ENCODE measurements at regions not wholly inside any gene's neighbourhood (a gene's known extent, or its start where the extent isn't known, plus 50 kb on each side); places are given as distances from the start of the nearest gene placed in this dataset.
A peak's percentile ranks its signal among the peaks of the same experiment; 100 is the strongest.

DNA sequence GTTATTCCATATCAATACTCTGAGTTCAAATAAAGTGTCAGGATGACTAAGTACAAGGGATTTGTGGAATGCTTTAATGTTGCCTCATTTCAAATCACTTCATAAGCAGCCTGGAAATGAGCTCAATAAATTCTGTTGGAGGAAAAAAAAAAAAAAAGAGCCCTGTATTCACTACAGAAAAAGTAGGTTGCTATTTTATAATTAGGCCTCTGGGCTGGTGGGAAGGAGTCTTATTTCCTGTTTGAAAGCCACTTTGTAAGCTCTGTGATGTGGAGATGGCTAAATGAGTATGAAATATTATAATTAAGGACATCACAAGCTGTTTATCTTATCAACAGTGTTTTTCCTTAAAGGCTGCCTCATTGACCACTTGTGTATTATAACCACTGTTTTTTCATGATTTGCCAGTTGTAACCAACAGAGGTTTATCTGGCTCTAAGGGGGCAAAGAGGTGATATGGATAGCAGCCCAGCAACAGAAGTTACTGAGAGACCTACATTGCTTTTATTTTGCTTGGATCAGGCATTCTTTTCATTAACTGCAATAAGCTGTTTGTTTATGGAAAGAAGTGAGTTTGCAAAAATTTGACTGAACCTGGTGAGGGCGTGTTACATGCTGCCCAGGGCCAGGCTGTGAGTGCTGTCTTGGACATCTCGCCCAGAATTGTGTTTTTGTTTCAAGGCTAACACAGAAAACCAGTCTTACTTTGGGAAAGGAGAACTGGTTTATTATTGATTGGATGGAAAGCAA is 563.3 kb upstream of the MAP3K7 start:
- H3K9me3 ChIP-seq (ENCODE audit: control insufficient read depth in 5 of 5, low read length in 5 of 5), result no peaks in the 10 kb centered on the region
- no peak overlapping the region for H3K27ac ChIP-seq (ENCODE audit: low read depth, low read length)
- H3K4me1 ChIP-seq (ENCODE audit: control insufficient read depth in 5 of 5, insufficient read depth in 5 of 5, low read length in 5 of 5), result no peaks in the 10 kb centered on the region
- no peaks in the 10 kb centered on the region for H3K27me3 ChIP-seq (ENCODE audit: control insufficient read depth in 5 of 5, insufficient read depth in 4 of 5, low read length in 5 of 5)
- H3K36me3 ChIP-seq (ENCODE audit: control insufficient read depth in 5 of 5, insufficient read depth in 5 of 5, low read length in 5 of 5), result no peaks in the 10 kb centered on the region
- no peak overlapping the region for H3K9ac ChIP-seq (ENCODE audit: low read length in 5 of 5)
- H3K4me3 ChIP-seq (ENCODE audit: low read depth in 1 of 5, low read length in 5 of 5), result no peak overlapping the region

DNA sequence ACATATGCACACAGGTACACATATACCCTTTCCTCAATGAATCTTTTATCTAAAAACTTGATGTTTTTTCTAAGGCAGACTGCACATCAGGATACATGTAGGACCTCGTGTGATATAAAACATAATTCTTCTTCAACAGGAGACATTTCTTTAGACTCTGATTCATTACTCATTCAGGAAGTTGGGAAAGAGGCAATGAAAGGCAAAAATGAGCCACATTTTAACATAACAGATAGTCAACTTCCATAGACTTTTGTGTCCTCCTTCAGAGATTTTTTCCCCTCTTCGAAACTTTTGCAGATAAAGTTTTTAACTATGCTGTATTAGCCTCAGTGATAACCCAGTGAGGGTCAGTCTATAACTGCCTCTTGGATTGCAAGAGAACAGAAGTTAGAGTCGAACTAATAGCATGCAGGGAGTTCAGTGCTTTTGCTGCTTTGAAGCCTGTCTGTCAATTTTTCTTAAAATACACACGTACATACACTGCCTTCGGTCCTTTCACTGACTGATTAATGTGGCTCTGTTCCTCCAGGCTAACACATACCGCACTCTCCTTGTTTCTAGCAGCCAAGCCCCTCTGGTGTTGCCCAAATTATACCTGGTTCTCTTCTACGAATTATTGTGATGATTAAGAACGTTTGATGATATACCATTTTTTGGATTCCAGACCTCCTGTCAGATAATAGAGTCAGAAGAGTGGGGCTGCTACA is 562.5 kb upstream of the MAP3K7 start:
- H3K36me3 ChIP-seq (ENCODE audit: control insufficient read depth in 5 of 5, insufficient read depth in 5 of 5, low read length in 5 of 5), result no peaks in the 10 kb centered on the region
- no peaks in the 10 kb centered on the region for H3K9me3 ChIP-seq (ENCODE audit: control insufficient read depth in 5 of 5, low read length in 5 of 5)

DNA sequence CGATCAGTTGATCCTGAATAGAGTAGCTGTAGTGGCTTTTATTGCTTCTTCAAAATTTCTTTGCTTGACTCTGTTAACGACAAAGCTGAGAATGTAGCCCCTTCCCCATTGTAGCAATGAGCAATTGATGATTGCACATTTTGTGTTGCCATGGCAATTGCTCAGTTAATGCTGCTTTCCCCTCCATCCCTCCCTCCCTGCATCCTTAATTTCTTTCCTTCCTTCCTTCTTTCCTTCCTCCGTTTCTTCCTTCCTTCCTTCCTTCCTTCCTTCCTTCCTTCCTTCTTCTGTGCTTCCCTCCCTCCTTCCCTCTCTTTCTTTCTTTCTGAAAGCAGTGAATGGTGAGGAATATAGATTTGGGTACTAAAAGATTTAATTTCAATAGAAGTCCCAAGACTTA is 557.3 kb upstream of the MAP3K7 start:
- Histone ChIP-seq H3K27me3 (ENCODE audit: control insufficient read depth in 5 of 5, insufficient read depth in 4 of 5, low read length in 5 of 5) (no peaks in the 10 kb centered on the region), H3K4me3 (ENCODE audit: low read depth in 1 of 5, low read length in 5 of 5) (no peak overlapping the region), H3K9ac (ENCODE audit: low read length in 5 of 5) (no peak overlapping the region), H3K27ac (ENCODE audit: low read depth, low read length) (no peak overlapping the region), H3K36me3 (ENCODE audit: control insufficient read depth in 5 of 5, insufficient read depth in 5 of 5, low read length in 5 of 5) (no peaks in the 10 kb centered on the region), H3K4me1 (ENCODE audit: control insufficient read depth in 5 of 5, insufficient read depth in 5 of 5, low read length in 5 of 5) (peaks cover 0 to 9% (median 0%) of the 10 kb centered on the region in 5 donors), H3K9me3 (ENCODE audit: control insufficient read depth in 5 of 5, low read length in 5 of 5) (no peaks in the 10 kb centered on the region)

More for the DNA sequence above, 562.5 kb upstream of the MAP3K7 start:
- Histone ChIP-seq H3K27ac (ENCODE audit: low read depth, low read length) (no peak overlapping the region), H3K4me1 (ENCODE audit: control insufficient read depth in 5 of 5, insufficient read depth in 5 of 5, low read length in 5 of 5) (no peaks in the 10 kb centered on the region), H3K9ac (ENCODE audit: low read length in 5 of 5) (no peak overlapping the region), H3K4me3 (ENCODE audit: low read depth in 1 of 5, low read length in 5 of 5) (no peak overlapping the region), H3K27me3 (ENCODE audit: control insufficient read depth in 5 of 5, insufficient read depth in 4 of 5, low read length in 5 of 5) (no peaks in the 10 kb centered on the region)

DNA sequence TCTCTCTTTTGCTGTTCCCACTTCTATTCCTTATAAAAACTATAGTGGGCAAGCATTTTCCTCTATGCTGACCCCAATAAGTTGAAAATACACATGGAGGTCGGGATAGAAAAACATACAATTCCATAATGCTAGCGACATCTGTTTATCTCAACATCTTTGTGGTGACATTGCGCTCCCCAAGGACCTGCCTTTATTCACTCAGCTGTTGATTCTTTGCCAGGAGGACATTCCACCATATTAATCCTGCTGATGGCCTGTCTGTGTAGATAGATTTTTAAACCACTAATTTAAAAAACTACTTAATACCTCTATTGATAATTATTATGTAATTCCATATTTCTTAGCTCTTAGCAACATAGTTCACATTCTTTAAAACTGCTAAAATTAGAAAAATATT is 555.3 kb upstream of the MAP3K7 start:
- H3K4me3 ChIP-seq (ENCODE audit: low read depth in 1 of 5, low read length in 5 of 5), result no peak overlapping the region
- no peak overlapping the region for H3K27ac ChIP-seq (ENCODE audit: low read depth, low read length)
- peaks cover 0 to 9% (median 0%) of the 10 kb centered on the region in 5 donors for H3K4me1 ChIP-seq (ENCODE audit: control insufficient read depth in 5 of 5, insufficient read depth in 5 of 5, low read length in 5 of 5)
- H3K36me3 ChIP-seq (ENCODE audit: control insufficient read depth in 5 of 5, insufficient read depth in 5 of 5, low read length in 5 of 5), result no peaks in the 10 kb centered on the region
- H3K9ac ChIP-seq (ENCODE audit: low read length in 5 of 5), result no peak overlapping the region
- H3K27me3 ChIP-seq (ENCODE audit: control insufficient read depth in 5 of 5, insufficient read depth in 4 of 5, low read length in 5 of 5), result no peaks in the 10 kb centered on the region
- no peaks in the 10 kb centered on the region for H3K9me3 ChIP-seq (ENCODE audit: control insufficient read depth in 5 of 5, low read length in 5 of 5)

DNA sequence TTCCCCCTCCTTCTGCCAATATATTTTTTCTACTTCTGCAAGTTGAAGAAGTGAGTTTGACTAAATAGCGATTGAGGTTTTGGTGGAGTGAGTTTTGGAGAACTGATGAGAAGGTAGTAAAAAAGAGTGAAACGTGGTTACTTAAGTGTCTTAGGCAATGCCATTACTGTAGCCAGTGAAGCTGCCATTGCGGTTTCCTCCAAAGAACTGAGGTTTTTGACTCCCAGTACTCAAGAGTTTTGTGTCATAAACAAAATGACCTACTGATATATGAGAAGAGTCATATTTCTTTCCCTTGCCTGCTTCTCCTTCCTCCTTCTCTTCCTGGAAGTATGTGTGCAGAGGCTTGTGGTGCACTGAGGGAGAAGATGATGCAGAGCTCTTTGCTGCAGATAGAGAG is 554.5 kb upstream of the MAP3K7 start:
- Histone ChIP-seq H3K27ac (ENCODE audit: low read depth, low read length) (no peak overlapping the region), H3K4me1 (ENCODE audit: control insufficient read depth in 5 of 5, insufficient read depth in 5 of 5, low read length in 5 of 5) (peaks cover 0 to 9% (median 0%) of the 10 kb centered on the region in 5 donors), H3K9ac (ENCODE audit: low read length in 5 of 5) (no peak overlapping the region), H3K4me3 (ENCODE audit: low read depth in 1 of 5, low read length in 5 of 5) (no peak overlapping the region), H3K9me3 (ENCODE audit: control insufficient read depth in 5 of 5, low read length in 5 of 5) (no peaks in the 10 kb centered on the region), H3K27me3 (ENCODE audit: control insufficient read depth in 5 of 5, insufficient read depth in 4 of 5, low read length in 5 of 5) (no peaks in the 10 kb centered on the region), H3K36me3 (ENCODE audit: control insufficient read depth in 5 of 5, insufficient read depth in 5 of 5, low read length in 5 of 5) (no peaks in the 10 kb centered on the region)

DNA sequence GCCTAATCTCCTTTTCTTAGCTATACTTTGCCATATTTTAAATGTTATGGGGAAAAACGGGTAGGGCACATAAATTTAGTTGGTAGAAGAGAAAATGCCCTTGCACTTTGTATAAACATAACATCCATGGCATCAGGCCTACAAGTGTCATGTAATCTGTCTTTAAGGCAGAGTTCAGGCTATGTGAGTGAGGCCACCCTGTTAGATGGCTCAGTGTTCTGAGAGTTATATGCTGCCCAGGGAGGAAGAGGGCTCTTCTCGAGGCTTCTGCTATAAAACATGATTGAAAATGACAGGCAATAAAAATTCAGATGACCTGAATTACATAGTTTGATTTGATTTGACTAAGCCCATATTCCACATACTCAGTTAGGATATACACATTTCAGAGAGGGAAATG is 553.6 kb upstream of the MAP3K7 start:
- Histone ChIP-seq H3K9me3 (ENCODE audit: control insufficient read depth in 5 of 5, low read length in 5 of 5) (no peaks in the 10 kb centered on the region), H3K36me3 (ENCODE audit: control insufficient read depth in 5 of 5, insufficient read depth in 5 of 5, low read length in 5 of 5) (no peaks in the 10 kb centered on the region), H3K4me1 (ENCODE audit: control insufficient read depth in 5 of 5, insufficient read depth in 5 of 5, low read length in 5 of 5) (peaks cover 0 to 9% (median 0%) of the 10 kb centered on the region in 5 donors), H3K4me3 (ENCODE audit: low read depth in 1 of 5, low read length in 5 of 5) (no peak overlapping the region), H3K27ac (ENCODE audit: low read depth, low read length) (no peak overlapping the region), H3K9ac (ENCODE audit: low read length in 5 of 5) (peak overlapping the region in 1 of 5 donors; percentile 17), H3K27me3 (ENCODE audit: control insufficient read depth in 5 of 5, insufficient read depth in 4 of 5, low read length in 5 of 5) (no peaks in the 10 kb centered on the region)

DNA sequence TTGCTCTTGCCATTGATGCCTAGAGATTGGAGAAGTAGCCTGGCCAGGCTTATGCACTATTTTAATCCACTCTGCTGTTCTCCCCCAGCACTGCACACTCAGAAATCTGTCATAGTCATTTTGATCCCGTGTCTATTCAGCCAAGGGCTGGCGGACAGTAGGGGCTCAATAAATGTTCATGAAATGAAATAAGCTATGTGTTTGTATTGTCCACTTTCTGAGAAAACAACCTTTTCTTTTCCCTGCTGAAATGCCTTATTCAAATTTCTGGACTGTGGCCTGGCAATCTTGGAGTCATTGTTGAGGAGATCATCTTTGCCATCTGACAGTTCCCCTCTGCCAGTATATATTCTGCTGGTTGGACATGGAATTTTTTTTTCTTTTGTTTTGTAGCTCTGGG is 550.4 kb upstream of the MAP3K7 start:
- Histone ChIP-seq H3K27me3 (ENCODE audit: control insufficient read depth in 5 of 5, insufficient read depth in 4 of 5, low read length in 5 of 5) (no peaks in the 10 kb centered on the region), H3K36me3 (ENCODE audit: control insufficient read depth in 5 of 5, insufficient read depth in 5 of 5, low read length in 5 of 5) (no peaks in the 10 kb centered on the region), H3K27ac (ENCODE audit: low read depth, low read length) (no peak overlapping the region), H3K9me3 (ENCODE audit: control insufficient read depth in 5 of 5, low read length in 5 of 5) (no peaks in the 10 kb centered on the region), H3K4me1 (ENCODE audit: control insufficient read depth in 5 of 5, insufficient read depth in 5 of 5, low read length in 5 of 5) (peaks cover 0 to 9% (median 0%) of the 10 kb centered on the region in 5 donors), H3K4me3 (ENCODE audit: low read depth in 1 of 5, low read length in 5 of 5) (no peak overlapping the region), H3K9ac (ENCODE audit: low read length in 5 of 5) (no peak overlapping the region)

DNA sequence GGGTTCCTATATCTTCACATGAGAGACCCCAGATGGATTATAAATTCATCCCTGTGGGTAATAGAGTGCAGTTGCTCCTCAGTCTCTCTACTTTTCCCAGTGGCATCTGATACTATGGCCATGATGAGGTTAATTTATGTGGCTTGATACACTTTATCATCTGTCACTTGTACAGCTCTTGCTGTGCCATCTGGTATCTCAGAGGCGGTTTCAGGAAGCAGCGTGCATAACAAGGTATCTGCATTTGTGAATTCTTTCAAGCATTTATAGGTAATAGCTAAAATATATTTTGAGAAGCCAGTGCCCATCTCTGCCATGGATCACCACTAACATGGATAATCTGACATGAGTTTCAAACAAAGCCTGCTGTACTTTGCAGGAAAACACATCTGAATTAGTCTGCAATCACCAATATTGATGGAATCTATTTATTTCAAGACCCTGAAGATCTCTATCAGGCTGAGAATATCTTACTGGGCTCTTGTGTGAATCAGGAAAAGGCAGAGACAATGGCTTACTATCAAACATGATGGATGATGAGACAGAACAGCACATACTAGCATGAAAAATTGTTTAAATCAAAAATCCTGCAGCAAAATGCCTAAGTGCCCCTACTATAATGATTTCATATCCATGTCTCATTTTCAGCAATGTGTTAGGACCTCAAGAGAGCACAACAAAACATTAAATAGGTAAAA is 548.7 kb upstream of the MAP3K7 start:
- Histone ChIP-seq H3K36me3 (ENCODE audit: control insufficient read depth in 5 of 5, insufficient read depth in 5 of 5, low read length in 5 of 5) (no peaks in the 10 kb centered on the region), H3K27ac (ENCODE audit: low read depth, low read length) (no peak overlapping the region), H3K27me3 (ENCODE audit: control insufficient read depth in 5 of 5, insufficient read depth in 4 of 5, low read length in 5 of 5) (no peaks in the 10 kb centered on the region), H3K9ac (ENCODE audit: low read length in 5 of 5) (no peak overlapping the region), H3K4me3 (ENCODE audit: low read depth in 1 of 5, low read length in 5 of 5) (no peak overlapping the region), H3K9me3 (ENCODE audit: control insufficient read depth in 5 of 5, low read length in 5 of 5) (no peaks in the 10 kb centered on the region), H3K4me1 (ENCODE audit: control insufficient read depth in 5 of 5, insufficient read depth in 5 of 5, low read length in 5 of 5) (peaks cover 0 to 9% (median 0%) of the 10 kb centered on the region in 5 donors)

DNA sequence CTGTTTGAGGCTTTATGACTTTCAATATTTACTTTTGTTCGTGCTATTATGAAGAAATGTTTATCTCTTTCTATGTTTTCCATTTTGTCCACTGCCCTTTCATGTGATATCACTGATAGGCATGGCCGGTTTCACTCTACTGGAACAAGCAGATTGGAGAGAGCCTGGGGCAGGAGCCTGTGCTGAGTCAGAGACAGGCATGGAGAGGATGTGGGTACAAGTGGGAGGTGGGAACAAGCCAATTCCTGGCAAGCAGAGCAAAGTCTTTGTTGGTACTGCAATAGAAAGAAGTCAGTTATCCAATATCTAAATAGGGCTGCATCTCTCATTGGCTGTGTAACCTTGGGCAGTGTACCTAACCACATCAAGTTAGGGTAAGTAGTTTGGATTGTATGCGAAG is 545.6 kb upstream of the MAP3K7 start:
- Histone ChIP-seq H3K4me1 (ENCODE audit: control insufficient read depth in 5 of 5, insufficient read depth in 5 of 5, low read length in 5 of 5) (no peaks in the 10 kb centered on the region), H3K9ac (ENCODE audit: low read length in 5 of 5) (no peak overlapping the region), H3K9me3 (ENCODE audit: control insufficient read depth in 5 of 5, low read length in 5 of 5) (no peaks in the 10 kb centered on the region), H3K4me3 (ENCODE audit: low read depth in 1 of 5, low read length in 5 of 5) (no peak overlapping the region), H3K27ac (ENCODE audit: low read depth, low read length) (no peak overlapping the region), H3K27me3 (ENCODE audit: control insufficient read depth in 5 of 5, insufficient read depth in 4 of 5, low read length in 5 of 5) (no peaks in the 10 kb centered on the region), H3K36me3 (ENCODE audit: control insufficient read depth in 5 of 5, insufficient read depth in 5 of 5, low read length in 5 of 5) (no peaks in the 10 kb centered on the region)

DNA sequence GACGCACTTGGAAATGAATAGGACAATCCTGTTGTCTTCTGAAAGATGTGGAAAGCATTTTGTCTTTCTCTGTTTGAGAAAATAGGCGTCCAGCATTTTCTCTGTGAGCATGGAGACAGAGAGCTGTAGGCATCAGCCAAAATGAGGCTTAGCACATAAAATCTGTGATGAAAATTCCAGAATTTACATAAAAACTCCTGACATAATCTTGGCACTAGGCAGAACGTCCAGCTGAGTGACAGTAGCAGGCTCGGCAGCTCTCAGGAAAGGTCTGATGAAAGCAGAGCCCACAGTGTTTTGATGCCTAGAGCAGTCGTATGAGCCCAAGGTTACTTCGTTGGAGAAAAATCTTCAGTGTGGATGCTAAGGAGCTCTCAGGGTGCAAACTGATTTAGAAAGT is 543.3 kb upstream of the MAP3K7 start:
- no peaks in the 10 kb centered on the region for H3K27me3 ChIP-seq (ENCODE audit: control insufficient read depth in 5 of 5, insufficient read depth in 4 of 5, low read length in 5 of 5)
- H3K36me3 ChIP-seq (ENCODE audit: control insufficient read depth in 5 of 5, insufficient read depth in 5 of 5, low read length in 5 of 5), result no peaks in the 10 kb centered on the region
- H3K4me3 ChIP-seq (ENCODE audit: low read depth in 1 of 5, low read length in 5 of 5), result no peak overlapping the region
- no peak overlapping the region for H3K9ac ChIP-seq (ENCODE audit: low read length in 5 of 5)
- H3K4me1 ChIP-seq (ENCODE audit: control insufficient read depth in 5 of 5, insufficient read depth in 5 of 5, low read length in 5 of 5), result no peaks in the 10 kb centered on the region
- no peaks in the 10 kb centered on the region for H3K9me3 ChIP-seq (ENCODE audit: control insufficient read depth in 5 of 5, low read length in 5 of 5)
- H3K27ac ChIP-seq (ENCODE audit: low read depth, low read length), result no peak overlapping the region

Data from subcutaneous abdominal adipose tissue (tissue), 5 donors.